GM18909 (cell line): ENCODE measurements at regions not wholly inside any gene's neighbourhood (a gene's known extent, or its start where the extent isn't known, plus 50 kb on each side); places are given as distances from the start of the nearest gene placed in this dataset.

Experiments used
- ATAC-seq: cut with Tn5 transposase; IDR thresholded peaks from one replicate; pipeline ENCODE4 v1.9.1; 2021; ENCODE audit warnings: mild to moderate bottlenecking; ENCODE audit not compliant: unreplicated experiment, poor library complexity

GRCh38 chr10:124221356-124222317 lies 128.2 kb upstream of the CHST15 start:
- peak; percentile 67 for ATAC-seq

- no peak for ATAC-seq
Measured at GRCh38 chr10:124220971-124221355, 127.6 kb upstream of the CHST15 start.

GRCh38 chr10:124220547-124220946 lies 127.1 kb upstream of the CHST15 start:
- no peak for ATAC-seq

- ATAC-seq = no peak
Measured at GRCh38 chr10:124219655-124220054, 126.3 kb upstream of the CHST15 start.

- ATAC-seq = no peak
Measured at GRCh38 chr10:124219062-124219461, 125.7 kb upstream of the CHST15 start.

- ATAC-seq = no peak
Measured at GRCh38 chr10:124217906-124218804, 124.8 kb upstream of the CHST15 start.

GRCh38 chr10:124217031-124217430 lies 123.6 kb upstream of the CHST15 start:
- ATAC-seq = no peak

- no peak for ATAC-seq
Measured at GRCh38 chr10:124214610-124215375, 121.4 kb upstream of the CHST15 start.

- no peak for ATAC-seq
Measured at GRCh38 chr10:124213899-124214510, 120.6 kb upstream of the CHST15 start.

- no peak for ATAC-seq
Measured at GRCh38 chr10:124213471-124213870, 120.1 kb upstream of the CHST15 start.

GRCh38 chr10:124212702-124213101 lies 119.3 kb upstream of the CHST15 start:
- ATAC-seq = no peak

GRCh38 chr10:124211921-124212320 lies 118.5 kb upstream of the CHST15 start:
- ATAC-seq = no peak

GRCh38 chr10:124210263-124210662 lies 116.9 kb upstream of the CHST15 start:
- no peak for ATAC-seq

GRCh38 chr10:124207391-124207790 lies 114.0 kb upstream of the CHST15 start:
- no peak for ATAC-seq

GRCh38 chr10:124206616-124207015 lies 113.2 kb upstream of the CHST15 start:
- no peak for ATAC-seq

- no peak for ATAC-seq
Measured at GRCh38 chr10:124205432-124205831, 112.0 kb upstream of the CHST15 start.

GRCh38 chr10:124204726-124205125 lies 111.3 kb upstream of the CHST15 start:
- no peak for ATAC-seq

GRCh38 chr10:124200011-124200410 lies 106.6 kb upstream of the CHST15 start:
- no peak for ATAC-seq

GRCh38 chr10:124198871-124199270 lies 105.5 kb upstream of the CHST15 start:
- no peak for ATAC-seq

GRCh38 chr10:124198125-124198501 lies 104.7 kb upstream of the CHST15 start:
- no peak for ATAC-seq
